CD4-positive, alpha-beta T cell (primary cell): ENCODE measurements at regions not wholly inside any gene's neighbourhood (a gene's known extent, or its start where the extent isn't known, plus 50 kb on each side); places are given as distances from the start of the nearest gene placed in this dataset.

Source experiments
- ATAC-seq: fragments of 200-7000 bp; cut with Tn5 transposase; one replicate; pipeline ENCODE4 v1.10.0; 2022; ENCODE audit warnings: mild to moderate bottlenecking; ENCODE audit not compliant: poor library complexity
- CTCF ChIA-PET: fragments of 350-600 bp; sonication (Branson Sonifier 250); formaldehyde crosslinking; loops from one replicate; lab custom pipeline; 2021; ENCODE audit warnings: antibody characterized with exemption, inconsistent platforms; lab: Charles Lee
- POLR2A ChIA-PET: fragments of 350-600 bp; sonication (Branson Sonifier 250); formaldehyde crosslinking; loops from one replicate; lab custom pipeline; 2021; ENCODE audit warnings: antibody characterized with exemption, inconsistent platforms; lab: Charles Lee
- DNase-seq, 14 experiments: peaks; one replicate each; pipeline ENCODE4 v3.0.0-alpha.2; 2013 to 2020; ENCODE audit warnings: mixed read lengths in 2 of 14
- H3K27ac ChIP-seq, 2 donors: one replicate each; pipeline versions ENCODE4 v1.5.1 to v1.7.0; 2013; ENCODE audit warnings: low read length in 2 of 2, low read depth in 1 of 2, mild to moderate bottlenecking in 1 of 2
- H3K27me3 ChIP-seq, 2 experiments: 1 replicate in 1 of 2; 2 replicates in 1 of 2; pipeline versions ENCODE4 v1.6.1 to v1.7.0; 2013; ENCODE audit warnings: low read length in 2 of 2, control low read depth in 1 of 2, mild to moderate bottlenecking in 1 of 2, moderate library complexity in 1 of 2; ENCODE audit not compliant: insufficient read depth in 2 of 2, control insufficient read depth in 1 of 2
- H3K36me3 ChIP-seq: one replicate; pipeline ENCODE4 v1.6.1; 2013; ENCODE audit warnings: low read length, control low read depth; ENCODE audit not compliant: insufficient read depth
- H3K4me1 ChIP-seq: one replicate; pipeline ENCODE4 v1.6.1; 2013; ENCODE audit warnings: low read length, control low read depth; ENCODE audit not compliant: insufficient read depth
- H3K4me3 ChIP-seq: one replicate; pipeline ENCODE4 v1.5.1; 2013; ENCODE audit warnings: mild to moderate bottlenecking, low read length, moderate library complexity
- H3K9me3 ChIP-seq, 2 experiments: 1 replicate in 1 of 2; 2 replicates in 1 of 2; pipeline versions ENCODE4 v1.6.1 to v1.7.0; 2013; ENCODE audit warnings: low read length in 2 of 2, mild to moderate bottlenecking in 2 of 2, control low read depth in 1 of 2, moderate library complexity in 1 of 2; ENCODE audit not compliant: control insufficient read depth in 1 of 2, insufficient read depth in 1 of 2
- H3K27ac Mint-ChIP-seq: one replicate; pipeline ENCODE4 v1.8.0; 2020; ENCODE audit warnings: mixed read lengths
- H3K27me3 Mint-ChIP-seq: one replicate; pipeline ENCODE4 v1.8.0; 2021; ENCODE audit warnings: mixed read lengths
- H3K36me3 Mint-ChIP-seq: one replicate; pipeline ENCODE4 v1.8.0; 2021; ENCODE audit warnings: low read depth, mixed read lengths
- H3K4me1 Mint-ChIP-seq: one replicate; pipeline ENCODE4 v1.8.0; 2021; ENCODE audit warnings: low read depth, mixed read lengths
- H3K4me3 Mint-ChIP-seq: one replicate; pipeline ENCODE4 v1.8.0; 2020; ENCODE audit warnings: mild to moderate bottlenecking, mixed read lengths
- H3K9me3 Mint-ChIP-seq: one replicate; pipeline ENCODE4 v1.8.0; 2020; ENCODE audit warnings: mixed read lengths
- intact Hi-C, 2 experiments: fragments of 100-400 bp; cut with DNase I in 1 of 2; cut with micrococcal nuclease in 1 of 2; formaldehyde crosslinking; loops; one replicate each; pipeline versions ENCODE4 v1.15.1 to v1.9.0; 2023 to 2025; cut with DNase I, micrococcal nuclease
- TF ChIP-seq, protein P1 (sequence below): fragments of 200-600 bp; IDR thresholded peaks from one replicate; pipeline ENCODE4 v1.8.0; 2022; ENCODE audit warnings: antibody characterized with exemption, mild to moderate bottlenecking

DNA sequence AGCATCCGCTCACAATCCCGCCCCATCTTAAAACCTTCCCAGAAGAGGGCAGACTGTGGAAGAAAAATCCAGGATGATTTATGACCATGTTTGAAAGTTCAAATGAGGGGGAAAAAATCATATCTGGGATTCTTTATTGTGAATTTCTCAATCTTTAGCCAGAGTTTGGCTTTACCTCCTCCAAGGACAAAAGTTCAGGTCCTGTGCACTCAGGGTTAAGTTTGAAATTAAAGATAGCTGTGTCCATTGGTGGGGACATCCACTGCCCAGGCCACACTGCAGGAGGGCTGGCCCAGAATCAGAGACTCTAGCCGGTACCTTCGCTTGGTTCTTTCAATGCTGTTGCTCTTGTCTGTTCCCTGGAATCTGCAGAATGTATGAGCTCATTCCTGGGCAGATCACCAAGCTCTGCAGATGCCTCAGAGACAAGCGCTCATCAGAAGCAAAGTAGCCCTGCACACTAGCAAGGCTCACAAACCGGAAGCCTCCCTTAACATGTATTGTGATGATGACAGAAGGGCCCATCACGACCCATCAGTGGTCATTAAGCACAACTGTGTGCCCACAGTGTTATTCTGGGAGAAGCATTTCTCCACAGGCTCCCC, 375.3 kb upstream of the KLHL29 start:
- H3K36me3 ChIP-seq = no peaks in the 10 kb centered on the region
- Mint-ChIP-seq H3K36me3 (no peaks in the 10 kb centered on the region), H3K9me3 (no peaks in the 10 kb centered on the region), H3K27me3 (no peaks in the 10 kb centered on the region), H3K4me1 (no peaks in the 10 kb centered on the region), H3K27ac (no peak overlapping the region), H3K4me3 (no peak overlapping the region)
- ChIA-PET POLR2A (no interaction called here), CTCF (no interaction called here)
- TF ChIP-seq, protein P1, sequence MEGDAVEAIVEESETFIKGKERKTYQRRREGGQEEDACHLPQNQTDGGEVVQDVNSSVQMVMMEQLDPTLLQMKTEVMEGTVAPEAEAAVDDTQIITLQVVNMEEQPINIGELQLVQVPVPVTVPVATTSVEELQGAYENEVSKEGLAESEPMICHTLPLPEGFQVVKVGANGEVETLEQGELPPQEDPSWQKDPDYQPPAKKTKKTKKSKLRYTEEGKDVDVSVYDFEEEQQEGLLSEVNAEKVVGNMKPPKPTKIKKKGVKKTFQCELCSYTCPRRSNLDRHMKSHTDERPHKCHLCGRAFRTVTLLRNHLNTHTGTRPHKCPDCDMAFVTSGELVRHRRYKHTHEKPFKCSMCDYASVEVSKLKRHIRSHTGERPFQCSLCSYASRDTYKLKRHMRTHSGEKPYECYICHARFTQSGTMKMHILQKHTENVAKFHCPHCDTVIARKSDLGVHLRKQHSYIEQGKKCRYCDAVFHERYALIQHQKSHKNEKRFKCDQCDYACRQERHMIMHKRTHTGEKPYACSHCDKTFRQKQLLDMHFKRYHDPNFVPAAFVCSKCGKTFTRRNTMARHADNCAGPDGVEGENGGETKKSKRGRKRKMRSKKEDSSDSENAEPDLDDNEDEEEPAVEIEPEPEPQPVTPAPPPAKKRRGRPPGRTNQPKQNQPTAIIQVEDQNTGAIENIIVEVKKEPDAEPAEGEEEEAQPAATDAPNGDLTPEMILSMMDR = no peak
- no peaks in the 10 kb centered on the region for H3K4me1 ChIP-seq
- peaks cover 0 to 6% of the 10 kb centered on the region in 2 experiments for H3K9me3 ChIP-seq
- H3K4me3 ChIP-seq = no peak overlapping the region
- no peak overlapping the region for H3K27ac ChIP-seq
- no peak for ATAC-seq
- intact Hi-C loops = no loop called here
- H3K27me3 ChIP-seq = no peaks in the 10 kb centered on the region
- DNase-seq = no peak

DNA sequence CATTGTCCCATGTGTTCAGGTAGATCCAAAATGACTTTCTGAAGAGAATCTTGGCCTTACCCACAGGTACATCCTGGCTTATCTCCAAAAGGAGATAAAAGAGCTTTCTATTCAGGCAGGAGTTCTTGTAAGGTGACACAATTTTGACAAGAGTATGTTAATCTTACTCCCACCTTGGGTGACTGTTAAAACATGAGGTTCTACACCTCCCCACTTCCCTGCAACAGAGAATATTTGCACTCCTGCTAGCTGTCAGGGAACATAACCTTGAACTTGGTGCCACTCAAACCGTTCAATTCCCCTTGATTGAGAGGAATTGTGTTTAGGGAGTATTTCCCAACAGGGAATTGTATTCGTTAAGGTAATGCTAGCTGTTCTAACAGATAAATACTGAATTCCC, 372.5 kb upstream of the KLHL29 start:
- H3K9me3 ChIP-seq = peaks cover 0 to 6% of the 10 kb centered on the region in 2 experiments
- H3K36me3 ChIP-seq = no peaks in the 10 kb centered on the region
- intact Hi-C loops = no loop called here
- ChIA-PET CTCF (no interaction called here), POLR2A (no interaction called here)
- no peaks in the 10 kb centered on the region for H3K4me1 ChIP-seq
- H3K9me3 Mint-ChIP-seq = no peaks in the 10 kb centered on the region
- no peaks in the 10 kb centered on the region for H3K4me1 Mint-ChIP-seq
- no peak overlapping the region for H3K27ac ChIP-seq
- H3K27me3 Mint-ChIP-seq = no peaks in the 10 kb centered on the region
- ATAC-seq (no peak), DNase-seq (no peak)
- H3K4me3 Mint-ChIP-seq = no peak overlapping the region
- no peaks in the 10 kb centered on the region for H3K36me3 Mint-ChIP-seq
- H3K4me3 ChIP-seq = no peak overlapping the region
- TF ChIP-seq, protein P1 = no peak
- no peak overlapping the region for H3K27ac Mint-ChIP-seq
- no peaks in the 10 kb centered on the region for H3K27me3 ChIP-seq

GRCh38 chr2:23015651-23016200, 369.3 kb upstream of the KLHL29 start:
- ChIA-PET POLR2A (no interaction called here), CTCF (no interaction called here)
- Histone ChIP-seq H3K27ac (no peak overlapping the region), H3K27me3 (no peaks in the 10 kb centered on the region), H3K36me3 (no peaks in the 10 kb centered on the region), H3K4me1 (no peaks in the 10 kb centered on the region), H3K4me3 (no peak overlapping the region), H3K9me3 (no peaks in the 10 kb centered on the region)
- no peaks in the 10 kb centered on the region for H3K27me3 Mint-ChIP-seq
- intact Hi-C loops = no loop called here
- no peaks in the 10 kb centered on the region for H3K4me1 Mint-ChIP-seq
- no peak overlapping the region for H3K27ac Mint-ChIP-seq
- no peaks in the 10 kb centered on the region for H3K36me3 Mint-ChIP-seq
- TF ChIP-seq, protein P1 = no peak
- no peaks in the 10 kb centered on the region for H3K9me3 Mint-ChIP-seq
- H3K4me3 Mint-ChIP-seq = no peak overlapping the region
- DNase-seq (no peak), ATAC-seq (no peak)
